ENCODE measurements at regions not wholly inside any gene's neighbourhood (a gene's known extent, or its start where the extent isn't known, plus 50 kb on each side); places are given as distances from the start of the nearest gene placed in this dataset.

DNA sequence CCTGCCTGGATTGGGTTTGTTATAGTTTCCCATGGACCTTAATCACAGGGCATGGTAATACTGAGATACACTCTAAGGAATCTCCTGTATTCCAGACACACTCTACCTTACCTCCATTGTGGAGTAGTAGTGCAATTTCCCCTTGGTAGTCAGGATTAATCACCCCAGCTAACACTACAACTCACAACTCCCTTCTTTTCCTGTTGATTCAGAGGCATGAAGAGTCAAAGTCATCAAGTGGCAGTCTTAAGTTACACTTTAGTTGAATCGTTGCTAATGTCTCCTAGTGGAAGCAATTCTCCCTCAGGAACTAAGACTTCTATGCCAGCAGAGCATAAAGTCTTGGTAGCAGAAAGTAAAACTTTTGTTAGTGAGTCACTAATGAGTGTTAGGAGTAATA lies 122.7 kb upstream of the APC start:
- ChIA-PET CTCF (ENCODE audit: low intra/inter-chr PET ratio) (no interaction called here), POLR2A (interaction anchor here (0.5 to 0.6 kb wide), 2 partner anchors 28 to 103 kb away, joined by 3 read pairs; no protein-coding TSS in a partner anchor)
- DNase-seq (ENCODE audit: extremely low read depth in 1 of 4, low spot score in 3 of 4) (no peak), ATAC-seq (no peak), FAIRE-seq (no peak)
- intact Hi-C loops (cut with micrococcal nuclease) = no loop called here
- no peak overlapping the region for H3K4me3 ChIP-seq
- H3K9me3 ChIP-seq (replicated peaks; ENCODE audit: control insufficient read depth, insufficient read depth, low read depth, low read length) = no peaks in the 10 kb centered on the region
- peaks cover 9 to 12% of the 10 kb centered on the region in 2 experiments; a peak in 4 of 5 replicates for H3K27me3 ChIP-seq (ENCODE audit: control insufficient read depth in 2 of 2, insufficient read depth in 2 of 2, low read length in 2 of 2)
- H4K20me1 ChIP-seq (replicated peaks; ENCODE audit: control insufficient read depth, insufficient read depth, low read length) = no peaks in the 10 kb centered on the region
- H3K4me1 ChIP-seq (replicated peaks in 1 of 2; ENCODE audit: control insufficient read depth in 2 of 2, insufficient read depth in 2 of 2, low read length in 2 of 2) = no peaks in the 10 kb centered on the region
- in situ Hi-C loops (cut with MboI) = no loop called here
- no peak overlapping the region for H3K9ac ChIP-seq (ENCODE audit: insufficient read depth in 1 of 2, low read depth in 2 of 2, low read length in 2 of 2)
- no peak overlapping the region for H3K27ac ChIP-seq (ENCODE audit: extremely low read depth, low read depth, low read length)
- TF ChIP-seq NCOA2 (IDR thresholded peaks at IDR 0.05; ENCODE audit: partially characterized antibody in 2 of 2) (no peak), THRAP3 (IDR thresholded peaks at IDR 0.05; ENCODE audit: borderline replicate concordance) (no peak), POLR2G (IDR thresholded peaks at IDR 0.05; ENCODE audit: low read depth, low read length) (no peak), NFE2L1 (tag; IDR thresholded peaks at IDR 0.05; ENCODE audit: borderline replicate concordance, low read depth) (no peak), SAFB (IDR thresholded peaks at IDR 0.05; ENCODE audit: borderline replicate concordance, low read depth, low read length) (no peak), FOXA1 (IDR thresholded peaks at IDR 0.05; ENCODE audit: borderline replicate concordance) (no peak), FOXM1 (IDR thresholded peaks at IDR 0.05; ENCODE audit: low read depth) (no peak), FOXM1 (CRISPR knock-in tag; IDR thresholded peaks at IDR 0.05; ENCODE audit: low read depth) (no peak), PML (IDR thresholded peaks at IDR 0.05; ENCODE audit: low read length) (no peak), ZNF23 (CRISPR knock-in tag; IDR thresholded peaks at IDR 0.05) (no peak), ZNF184 (CRISPR knock-in tag; IDR thresholded peaks at IDR 0.05) (no peak)
- TF ChIP-seq, protein P1, sequence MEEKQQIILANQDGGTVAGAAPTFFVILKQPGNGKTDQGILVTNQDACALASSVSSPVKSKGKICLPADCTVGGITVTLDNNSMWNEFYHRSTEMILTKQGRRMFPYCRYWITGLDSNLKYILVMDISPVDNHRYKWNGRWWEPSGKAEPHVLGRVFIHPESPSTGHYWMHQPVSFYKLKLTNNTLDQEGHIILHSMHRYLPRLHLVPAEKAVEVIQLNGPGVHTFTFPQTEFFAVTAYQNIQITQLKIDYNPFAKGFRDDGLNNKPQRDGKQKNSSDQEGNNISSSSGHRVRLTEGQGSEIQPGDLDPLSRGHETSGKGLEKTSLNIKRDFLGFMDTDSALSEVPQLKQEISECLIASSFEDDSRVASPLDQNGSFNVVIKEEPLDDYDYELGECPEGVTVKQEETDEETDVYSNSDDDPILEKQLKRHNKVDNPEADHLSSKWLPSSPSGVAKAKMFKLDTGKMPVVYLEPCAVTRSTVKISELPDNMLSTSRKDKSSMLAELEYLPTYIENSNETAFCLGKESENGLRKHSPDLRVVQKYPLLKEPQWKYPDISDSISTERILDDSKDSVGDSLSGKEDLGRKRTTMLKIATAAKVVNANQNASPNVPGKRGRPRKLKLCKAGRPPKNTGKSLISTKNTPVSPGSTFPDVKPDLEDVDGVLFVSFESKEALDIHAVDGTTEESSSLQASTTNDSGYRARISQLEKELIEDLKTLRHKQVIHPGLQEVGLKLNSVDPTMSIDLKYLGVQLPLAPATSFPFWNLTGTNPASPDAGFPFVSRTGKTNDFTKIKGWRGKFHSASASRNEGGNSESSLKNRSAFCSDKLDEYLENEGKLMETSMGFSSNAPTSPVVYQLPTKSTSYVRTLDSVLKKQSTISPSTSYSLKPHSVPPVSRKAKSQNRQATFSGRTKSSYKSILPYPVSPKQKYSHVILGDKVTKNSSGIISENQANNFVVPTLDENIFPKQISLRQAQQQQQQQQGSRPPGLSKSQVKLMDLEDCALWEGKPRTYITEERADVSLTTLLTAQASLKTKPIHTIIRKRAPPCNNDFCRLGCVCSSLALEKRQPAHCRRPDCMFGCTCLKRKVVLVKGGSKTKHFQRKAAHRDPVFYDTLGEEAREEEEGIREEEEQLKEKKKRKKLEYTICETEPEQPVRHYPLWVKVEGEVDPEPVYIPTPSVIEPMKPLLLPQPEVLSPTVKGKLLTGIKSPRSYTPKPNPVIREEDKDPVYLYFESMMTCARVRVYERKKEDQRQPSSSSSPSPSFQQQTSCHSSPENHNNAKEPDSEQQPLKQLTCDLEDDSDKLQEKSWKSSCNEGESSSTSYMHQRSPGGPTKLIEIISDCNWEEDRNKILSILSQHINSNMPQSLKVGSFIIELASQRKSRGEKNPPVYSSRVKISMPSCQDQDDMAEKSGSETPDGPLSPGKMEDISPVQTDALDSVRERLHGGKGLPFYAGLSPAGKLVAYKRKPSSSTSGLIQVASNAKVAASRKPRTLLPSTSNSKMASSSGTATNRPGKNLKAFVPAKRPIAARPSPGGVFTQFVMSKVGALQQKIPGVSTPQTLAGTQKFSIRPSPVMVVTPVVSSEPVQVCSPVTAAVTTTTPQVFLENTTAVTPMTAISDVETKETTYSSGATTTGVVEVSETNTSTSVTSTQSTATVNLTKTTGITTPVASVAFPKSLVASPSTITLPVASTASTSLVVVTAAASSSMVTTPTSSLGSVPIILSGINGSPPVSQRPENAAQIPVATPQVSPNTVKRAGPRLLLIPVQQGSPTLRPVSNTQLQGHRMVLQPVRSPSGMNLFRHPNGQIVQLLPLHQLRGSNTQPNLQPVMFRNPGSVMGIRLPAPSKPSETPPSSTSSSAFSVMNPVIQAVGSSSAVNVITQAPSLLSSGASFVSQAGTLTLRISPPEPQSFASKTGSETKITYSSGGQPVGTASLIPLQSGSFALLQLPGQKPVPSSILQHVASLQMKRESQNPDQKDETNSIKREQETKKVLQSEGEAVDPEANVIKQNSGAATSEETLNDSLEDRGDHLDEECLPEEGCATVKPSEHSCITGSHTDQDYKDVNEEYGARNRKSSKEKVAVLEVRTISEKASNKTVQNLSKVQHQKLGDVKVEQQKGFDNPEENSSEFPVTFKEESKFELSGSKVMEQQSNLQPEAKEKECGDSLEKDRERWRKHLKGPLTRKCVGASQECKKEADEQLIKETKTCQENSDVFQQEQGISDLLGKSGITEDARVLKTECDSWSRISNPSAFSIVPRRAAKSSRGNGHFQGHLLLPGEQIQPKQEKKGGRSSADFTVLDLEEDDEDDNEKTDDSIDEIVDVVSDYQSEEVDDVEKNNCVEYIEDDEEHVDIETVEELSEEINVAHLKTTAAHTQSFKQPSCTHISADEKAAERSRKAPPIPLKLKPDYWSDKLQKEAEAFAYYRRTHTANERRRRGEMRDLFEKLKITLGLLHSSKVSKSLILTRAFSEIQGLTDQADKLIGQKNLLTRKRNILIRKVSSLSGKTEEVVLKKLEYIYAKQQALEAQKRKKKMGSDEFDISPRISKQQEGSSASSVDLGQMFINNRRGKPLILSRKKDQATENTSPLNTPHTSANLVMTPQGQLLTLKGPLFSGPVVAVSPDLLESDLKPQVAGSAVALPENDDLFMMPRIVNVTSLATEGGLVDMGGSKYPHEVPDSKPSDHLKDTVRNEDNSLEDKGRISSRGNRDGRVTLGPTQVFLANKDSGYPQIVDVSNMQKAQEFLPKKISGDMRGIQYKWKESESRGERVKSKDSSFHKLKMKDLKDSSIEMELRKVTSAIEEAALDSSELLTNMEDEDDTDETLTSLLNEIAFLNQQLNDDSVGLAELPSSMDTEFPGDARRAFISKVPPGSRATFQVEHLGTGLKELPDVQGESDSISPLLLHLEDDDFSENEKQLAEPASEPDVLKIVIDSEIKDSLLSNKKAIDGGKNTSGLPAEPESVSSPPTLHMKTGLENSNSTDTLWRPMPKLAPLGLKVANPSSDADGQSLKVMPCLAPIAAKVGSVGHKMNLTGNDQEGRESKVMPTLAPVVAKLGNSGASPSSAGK (IDR thresholded peaks at IDR 0.05) = no peak
- H3K9me1 ChIP-seq (ENCODE audit: control insufficient read depth, insufficient read depth, low read length) = no peaks in the 10 kb centered on the region
- no peaks in the 10 kb centered on the region for H3K36me3 ChIP-seq (ENCODE audit: control insufficient read depth, insufficient read depth, low read length)
- BruUV-seq (replicated peaks) = no TSS peak
- no peak overlapping the region for H3K4me2 ChIP-seq (ENCODE audit: insufficient read depth, low read length)
- no peaks in the 10 kb centered on the region for H3K79me2 ChIP-seq (ENCODE audit: control insufficient read depth, insufficient read depth, low read length)
- H2AFZ ChIP-seq (ENCODE audit: low read depth, low read length) = no peak overlapping the region
- whole genome bisulfite sequencing (ENCODE audit: insufficient coverage, low coverage, missing lambda C conversion rate) = 0% methylated on average over 1 of the region's 1 CpG
